ENCODE measurements at regions not wholly inside any gene's neighbourhood (a gene's known extent, or its start where the extent isn't known, plus 50 kb on each side); places are given as distances from the start of the nearest gene placed in this dataset.

DNA sequence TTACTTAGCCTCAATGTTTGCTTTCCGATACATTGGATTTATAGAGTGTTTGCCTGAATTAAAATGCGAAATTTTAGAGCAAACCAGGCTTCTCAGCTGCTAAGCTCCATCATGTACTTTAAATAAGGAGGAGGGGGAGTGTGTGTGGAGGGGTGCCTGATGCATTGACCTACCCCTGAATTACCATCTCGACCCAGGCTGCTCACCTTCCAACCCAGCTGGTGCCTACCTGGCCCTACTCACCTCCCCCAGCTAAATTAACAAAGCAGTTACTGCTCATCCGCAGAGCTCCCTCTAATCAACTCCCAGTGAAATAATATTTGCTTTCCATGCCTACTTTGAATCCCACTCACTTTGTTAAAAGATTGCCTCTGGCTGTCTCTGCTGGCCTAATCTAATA is 544.5 kb downstream of the MAFB start:
- Mint-ChIP-seq H3K9me3 (peaks cover 0 to 6% (median 3%) of the 10 kb centered on the region in 7 donors), H3K36me3 (no peaks in the 10 kb centered on the region), H3K4me3 (no peak overlapping the region), H3K27ac (no peak overlapping the region), H3K4me1 (no peaks in the 10 kb centered on the region), H3K27me3 (ENCODE audit: low read depth in 3 of 3) (peaks cover 2 to 10% (median 7%) of the 10 kb centered on the region in 3 donors)
- Histone ChIP-seq H3K27ac (ENCODE audit: low read depth in 1 of 2, low read length in 2 of 2) (no peak overlapping the region), H3K4me2 (replicated peaks; ENCODE audit: extremely low read depth, low read length, poor library complexity, severe bottlenecking) (no peak overlapping the region), H3K79me2 (ENCODE audit: insufficient read depth, low read length) (no peaks in the 10 kb centered on the region), H3K9me3 (replicated peaks in 1 of 2; ENCODE audit: control insufficient read depth in 1 of 2, insufficient read depth in 1 of 2, low read length in 2 of 2) (no peaks in the 10 kb centered on the region), H3K36me3 (replicated peaks in 1 of 2; ENCODE audit: control insufficient read depth in 1 of 2, insufficient read depth in 2 of 2, low read length in 2 of 2) (no peaks in the 10 kb centered on the region), H3K4me1 (ENCODE audit: control insufficient read depth in 1 of 2, insufficient read depth in 2 of 2, low read length in 2 of 2) (no peaks in the 10 kb centered on the region), H3K9ac (ENCODE audit: insufficient read depth, low read length, poor library complexity, severe bottlenecking) (no peak overlapping the region), H3K4me3 (replicated peaks in 1 of 3; ENCODE audit: low read depth in 2 of 3, low read length in 3 of 3) (no peak overlapping the region), H3K27me3 (ENCODE audit: control insufficient read depth in 2 of 2, insufficient read depth in 2 of 2, low read length in 2 of 2) (no peaks in the 10 kb centered on the region), H2AFZ (ENCODE audit: insufficient read depth, low read depth, low read length, poor library complexity, severe bottlenecking) (no peak overlapping the region), H4K20me1 (ENCODE audit: insufficient read depth, low read length) (no peaks in the 10 kb centered on the region)
- intact Hi-C loops (cut with micrococcal nuclease), result no loop called here
- DNase-seq, result no peak
- TF ChIP-seq, protein P1, sequence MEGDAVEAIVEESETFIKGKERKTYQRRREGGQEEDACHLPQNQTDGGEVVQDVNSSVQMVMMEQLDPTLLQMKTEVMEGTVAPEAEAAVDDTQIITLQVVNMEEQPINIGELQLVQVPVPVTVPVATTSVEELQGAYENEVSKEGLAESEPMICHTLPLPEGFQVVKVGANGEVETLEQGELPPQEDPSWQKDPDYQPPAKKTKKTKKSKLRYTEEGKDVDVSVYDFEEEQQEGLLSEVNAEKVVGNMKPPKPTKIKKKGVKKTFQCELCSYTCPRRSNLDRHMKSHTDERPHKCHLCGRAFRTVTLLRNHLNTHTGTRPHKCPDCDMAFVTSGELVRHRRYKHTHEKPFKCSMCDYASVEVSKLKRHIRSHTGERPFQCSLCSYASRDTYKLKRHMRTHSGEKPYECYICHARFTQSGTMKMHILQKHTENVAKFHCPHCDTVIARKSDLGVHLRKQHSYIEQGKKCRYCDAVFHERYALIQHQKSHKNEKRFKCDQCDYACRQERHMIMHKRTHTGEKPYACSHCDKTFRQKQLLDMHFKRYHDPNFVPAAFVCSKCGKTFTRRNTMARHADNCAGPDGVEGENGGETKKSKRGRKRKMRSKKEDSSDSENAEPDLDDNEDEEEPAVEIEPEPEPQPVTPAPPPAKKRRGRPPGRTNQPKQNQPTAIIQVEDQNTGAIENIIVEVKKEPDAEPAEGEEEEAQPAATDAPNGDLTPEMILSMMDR (IDR thresholded peaks at IDR 0.05), result no peak
- WGBS (ENCODE audit: insufficient coverage), result 70% methylated on average over 2 of the region's 4 CpGs

DNA sequence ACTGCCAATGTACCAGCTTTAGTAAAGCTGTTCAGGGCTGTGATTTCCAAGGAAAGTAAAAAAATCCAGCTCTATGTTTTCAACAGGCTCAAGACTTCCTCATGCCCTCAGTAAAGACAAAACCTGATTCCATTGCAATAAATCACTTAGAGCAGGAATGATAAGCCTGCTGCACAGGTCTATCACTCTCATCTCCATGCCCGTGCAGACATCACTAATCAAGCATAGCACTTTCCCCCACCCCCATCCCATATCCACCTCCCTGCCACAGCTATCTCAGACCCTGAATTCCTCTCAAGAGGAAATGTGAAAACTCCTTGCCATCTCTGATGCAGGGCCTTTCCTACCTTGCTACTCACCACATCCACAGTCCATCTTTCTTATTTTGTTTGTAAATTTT is 554.9 kb downstream of the MAFB start:
- peaks cover 9 to 22% (median 11%) of the 10 kb centered on the region in 3 donors for H3K27me3 Mint-ChIP-seq (ENCODE audit: low read depth in 3 of 3)
- H3K36me3 ChIP-seq (replicated peaks in 1 of 2; ENCODE audit: control insufficient read depth in 1 of 2, insufficient read depth in 2 of 2, low read length in 2 of 2), result no peaks in the 10 kb centered on the region
- 89% methylated on average over 1 of the region's 1 CpG for WGBS (ENCODE audit: insufficient coverage)
- H3K79me2 ChIP-seq (ENCODE audit: insufficient read depth, low read length), result no peaks in the 10 kb centered on the region
- no peaks in the 10 kb centered on the region for H4K20me1 ChIP-seq (ENCODE audit: insufficient read depth, low read length)
- H2AFZ ChIP-seq (ENCODE audit: insufficient read depth, low read depth, low read length, poor library complexity, severe bottlenecking), result no peak overlapping the region
- peaks cover 2 to 6% of the 10 kb centered on the region in 2 donors for H3K27me3 ChIP-seq (ENCODE audit: control insufficient read depth in 2 of 2, insufficient read depth in 2 of 2, low read length in 2 of 2)
- no peak overlapping the region for H3K27ac ChIP-seq (ENCODE audit: low read depth in 1 of 2, low read length in 2 of 2)
- H3K4me3 Mint-ChIP-seq, result no peak overlapping the region
- H3K9me3 ChIP-seq (replicated peaks in 1 of 2; ENCODE audit: control insufficient read depth in 1 of 2, insufficient read depth in 1 of 2, low read length in 2 of 2), result peaks cover 0 to 3% of the 10 kb centered on the region in 2 donors
- no peak overlapping the region for H3K27ac Mint-ChIP-seq
- no peaks in the 10 kb centered on the region for H3K36me3 Mint-ChIP-seq
- H3K4me1 ChIP-seq (ENCODE audit: control insufficient read depth in 1 of 2, insufficient read depth in 2 of 2, low read length in 2 of 2), result no peaks in the 10 kb centered on the region
- no peak overlapping the region for H3K9ac ChIP-seq (ENCODE audit: insufficient read depth, low read length, poor library complexity, severe bottlenecking)
- TF ChIP-seq, protein P1 (IDR thresholded peaks at IDR 0.05), result no peak
- intact Hi-C loops (cut with micrococcal nuclease), result no loop called here
- H3K9me3 Mint-ChIP-seq, result peaks cover 0 to 9% (median 4%) of the 10 kb centered on the region in 7 donors
- H3K4me3 ChIP-seq (replicated peaks in 1 of 3; ENCODE audit: low read depth in 2 of 3, low read length in 3 of 3), result no peak overlapping the region
- DNase-seq, result no peak
- H3K4me1 Mint-ChIP-seq, result no peaks in the 10 kb centered on the region
- no peak overlapping the region for H3K4me2 ChIP-seq (replicated peaks; ENCODE audit: extremely low read depth, low read length, poor library complexity, severe bottlenecking)
